Esophagus muscularis mucosa (tissue), 3 donors: ENCODE measurements at regions not wholly inside any gene's neighbourhood (a gene's known extent, or its start where the extent isn't known, plus 50 kb on each side); places are given as distances from the start of the nearest gene placed in this dataset.

ENCODE experiments used
- CTCF ChIP-seq, 3 experiments: fragments of 200-600 bp in 2 of 3; fragments of 450-650 bp in 1 of 3; sonication (generic) in 2 of 3; IDR thresholded peaks; one replicate each; pipeline ENCODE4 v1.5.1; 2017 to 2019; ENCODE audit warnings: antibody characterized with exemption in 3 of 3, mild to moderate bottlenecking in 2 of 3, moderate library complexity in 1 of 3
- EP300 ChIP-seq: sonication (generic); formaldehyde crosslinking; IDR thresholded peaks from one replicate; pipeline ENCODE4 v1.6.1; 2017; ENCODE audit warnings: antibody characterized with exemption

GRCh38 chr4:177064116-177064515, 245.6 kb upstream of the NEIL3 start:
- TF ChIP-seq EP300 (no peak), CTCF (IDR thresholded peaks at IDR 0.05) (no peak)
